ENCODE measurements at regions not wholly inside any gene's neighbourhood (a gene's known extent, or its start where the extent isn't known, plus 50 kb on each side); places are given as distances from the start of the nearest gene placed in this dataset.

DNA sequence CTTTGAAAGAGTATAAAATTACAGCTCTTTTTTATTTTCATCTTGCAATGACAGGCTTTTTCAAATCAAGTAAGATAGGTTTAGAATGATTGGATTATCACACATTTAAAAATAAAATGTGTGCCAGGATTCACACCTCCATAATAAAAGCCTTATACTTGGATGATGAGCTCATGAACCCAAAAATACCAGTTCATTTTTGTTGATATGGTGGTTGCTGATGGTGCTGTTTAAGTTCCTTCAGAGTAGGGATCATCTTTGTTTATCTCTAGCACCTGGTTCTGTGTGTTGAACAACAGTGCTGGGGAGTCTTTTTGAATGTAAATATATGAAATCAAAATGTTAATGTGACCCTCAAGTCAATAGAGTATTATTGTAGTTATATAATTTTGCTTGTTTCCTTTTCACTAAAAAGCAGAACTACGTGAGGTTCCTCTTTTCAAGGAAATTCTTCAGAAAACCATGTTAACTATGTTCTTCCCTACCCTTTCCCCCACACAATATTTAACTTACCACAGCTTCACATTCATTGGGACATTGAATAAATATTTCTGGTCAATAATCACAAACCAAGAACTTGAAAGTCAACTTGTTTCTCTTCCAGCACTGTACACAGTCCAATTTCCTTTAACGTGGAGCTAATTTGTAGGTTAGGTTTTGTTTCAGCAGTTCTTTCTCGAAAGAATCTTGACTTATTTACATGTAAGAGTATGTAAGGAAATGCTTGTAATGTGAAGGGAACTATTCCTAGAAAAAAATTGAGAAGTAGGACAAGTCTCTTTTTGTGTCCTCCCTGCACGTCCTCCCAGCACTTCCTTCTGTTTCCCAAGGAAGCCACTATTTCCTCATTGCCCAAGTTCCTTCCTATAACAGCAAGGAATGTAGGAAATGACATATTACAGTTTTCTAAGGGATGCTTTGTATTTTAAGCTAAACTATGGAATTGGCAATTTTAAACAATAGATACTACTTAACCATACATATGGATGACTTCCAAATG lies 945.9 kb upstream of the CITED2 start:
- TF ChIP-seq POLR2A (IDR thresholded peaks at IDR 0.05) (no peak), CTCF (IDR thresholded peaks at IDR 0.05) (no peak), POLR2AphosphoS5 (IDR thresholded peaks at IDR 0.05) (no peak), EP300 (IDR thresholded peaks at IDR 0.05) (no peak)
